22Rv1 (cell line): ENCODE measurements at regions not wholly inside any gene's neighbourhood (a gene's known extent, or its start where the extent isn't known, plus 50 kb on each side); places are given as distances from the start of the nearest gene placed in this dataset.

ENCODE experiments used
- H3K27ac ChIP-seq: fragments of 450-650 bp; 2 replicates; pipeline ENCODE4 v1.5.1; 2017
- CTCF ChIP-seq: fragments of 450-650 bp; IDR thresholded peaks from 2 replicates; pipeline ENCODE4 v1.5.1; 2017; ENCODE audit warnings: mild to moderate bottlenecking
- ZFX ChIP-seq: fragments of 450-650 bp; IDR thresholded peaks from 2 replicates; pipeline ENCODE4 v1.6.1; 2017; ENCODE audit warnings: antibody characterized with exemption, borderline replicate concordance

- no peak overlapping the region for H3K27ac ChIP-seq
- no peak for TF ChIP-seq ZFX
- no peak for TF ChIP-seq CTCF
Measured at GRCh38 chr2:176470713-176471112, 201.5 kb downstream of the MTX2 start.

GRCh38 chr2:176471949-176472348 is 202.7 kb downstream of the MTX2 start:
- TF ChIP-seq CTCF, result no peak
- no peak for TF ChIP-seq ZFX
- H3K27ac ChIP-seq, result no peak overlapping the region

- no peak for TF ChIP-seq CTCF
- no peak for TF ChIP-seq ZFX
- no peak overlapping the region for H3K27ac ChIP-seq
Measured at GRCh38 chr2:176473177-176473576, 203.9 kb downstream of the MTX2 start.

GRCh38 chr2:176473851-176474250 is 204.6 kb downstream of the MTX2 start:
- TF ChIP-seq ZFX (no peak), CTCF (no peak)
- H3K27ac ChIP-seq, result no peak overlapping the region

- no peak overlapping the region for H3K27ac ChIP-seq
- no peak for TF ChIP-seq ZFX
Measured at GRCh38 chr2:176477336-176477735, 208.1 kb downstream of the MTX2 start.

- H3K27ac ChIP-seq, result no peak overlapping the region
- TF ChIP-seq CTCF, result no peak
- TF ChIP-seq ZFX, result no peak
Measured at GRCh38 chr2:176479961-176480360, 210.7 kb downstream of the MTX2 start.

GRCh38 chr2:176482107-176482506 is 212.9 kb downstream of the MTX2 start:
- H3K27ac ChIP-seq, result no peak overlapping the region
- TF ChIP-seq CTCF, result no peak
- no peak for TF ChIP-seq ZFX

- no peak for TF ChIP-seq CTCF
- TF ChIP-seq ZFX, result no peak
Measured at GRCh38 chr2:176483476-176483875, 214.2 kb downstream of the MTX2 start.

More at GRCh38 chr2:176483476-176483875, 214.2 kb downstream of the MTX2 start:
- no peak overlapping the region for H3K27ac ChIP-seq
